ENCODE measurements at regions not wholly inside any gene's neighbourhood (a gene's known extent, or its start where the extent isn't known, plus 50 kb on each side); places are given as distances from the start of the nearest gene placed in this dataset.
"Not testable (repeated sequence)": the region's sequence is repeated elsewhere in the genome, so short reads cannot be mapped to it uniquely, and the experiment has no call there.

DNA sequence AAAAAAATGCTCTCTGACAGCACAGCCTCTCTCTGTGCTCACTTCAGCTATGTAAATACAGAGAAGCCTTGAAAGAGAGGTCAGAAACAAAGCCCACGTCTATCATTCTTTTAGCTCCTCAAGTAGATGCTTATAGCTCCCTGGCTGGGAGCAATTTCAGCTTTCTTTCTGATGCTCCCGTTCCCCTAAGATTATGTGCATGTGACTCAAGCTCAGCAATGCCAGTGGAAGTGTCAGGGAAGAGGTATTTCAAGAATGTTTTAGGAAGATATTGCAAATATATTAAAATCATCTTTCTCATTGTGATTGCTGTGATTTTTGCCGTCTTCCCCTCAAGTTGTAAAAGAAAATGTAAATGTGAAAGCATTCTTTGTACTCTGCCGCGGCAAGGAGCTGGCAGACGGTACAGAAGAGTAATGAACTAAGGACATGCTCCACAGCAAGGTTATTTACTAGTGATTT lies 1353.7 kb upstream of the ACO1 start:
- POLR2A ChIA-PET = no interaction called here
- H3K9me3 Mint-ChIP-seq = no peaks in the 10 kb centered on the region
- H3K4me3 Mint-ChIP-seq = peak overlapping the region in 9 of 10 donors; percentile 0 to 68 (median 40)
- peak in 1 of 10 donors; percentile 0 for DNase-seq
- H3K27me3 Mint-ChIP-seq = peaks cover 0 to 2% (median 0%) of the 10 kb centered on the region in 5 donors
- H3K36me3 Mint-ChIP-seq = no peaks in the 10 kb centered on the region
- H3K4me1 Mint-ChIP-seq = peaks cover 0 to 10% (median 6%) of the 10 kb centered on the region in 4 donors
- ATAC-seq = peak in 1 of 2 donors; percentile 29
- peak overlapping the region in 2 of 10 donors; percentile 7 to 12 for H3K27ac Mint-ChIP-seq

DNA sequence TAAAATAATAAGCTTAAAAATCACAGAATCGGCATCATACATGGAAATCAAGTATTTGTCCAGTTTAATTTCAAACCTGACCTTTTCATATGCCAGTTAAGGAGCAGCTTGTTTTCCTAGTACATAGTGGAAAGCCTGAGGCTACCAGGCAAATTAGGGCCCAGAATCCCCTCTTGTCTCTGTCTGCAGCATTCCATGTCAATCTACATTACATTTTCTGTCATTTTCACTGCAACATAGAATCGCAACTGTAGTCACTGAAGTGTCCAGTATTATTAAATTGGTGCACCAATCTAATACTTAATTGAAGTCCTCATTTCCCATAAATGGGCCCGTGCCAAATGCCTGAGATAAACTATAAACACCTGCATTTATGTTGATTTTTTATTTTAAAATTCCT lies 1352.2 kb upstream of the ACO1 start:
- Mint-ChIP-seq H3K27ac (no peak overlapping the region), H3K36me3 (no peaks in the 10 kb centered on the region), H3K4me1 (peaks cover 0 to 10% (median 6%) of the 10 kb centered on the region in 4 donors), H3K4me3 (no peak overlapping the region), H3K9me3 (no peaks in the 10 kb centered on the region), H3K27me3 (peaks cover 0 to 3% (median 0%) of the 10 kb centered on the region in 5 donors)
- DNase-seq (no peak), ATAC-seq (no peak)
- POLR2A ChIA-PET = no interaction called here

GRCh38 chr9:31034311-31034710 lies 1350.1 kb upstream of the ACO1 start:
- no peaks in the 10 kb centered on the region for H3K9me3 Mint-ChIP-seq
- no peaks in the 10 kb centered on the region for H3K36me3 Mint-ChIP-seq
- ATAC-seq = no peak
- POLR2A ChIA-PET = no interaction called here
- peak overlapping the region in 1 of 10 donors; percentile 34 for H3K27ac Mint-ChIP-seq
- peaks cover 0 to 10% (median 6%) of the 10 kb centered on the region in 4 donors for H3K4me1 Mint-ChIP-seq
- no peak overlapping the region for H3K4me3 Mint-ChIP-seq
- no peak for DNase-seq
- H3K27me3 Mint-ChIP-seq = peaks cover 0 to 4% (median 0%) of the 10 kb centered on the region in 5 donors

- H3K27ac Mint-ChIP-seq = no peak overlapping the region
- H3K4me1 Mint-ChIP-seq = no peaks in the 10 kb centered on the region
- no peaks in the 10 kb centered on the region for H3K36me3 Mint-ChIP-seq
- no peaks in the 10 kb centered on the region for H3K9me3 Mint-ChIP-seq
- H3K27me3 Mint-ChIP-seq = peaks cover 0 to 4% (median 0%) of the 10 kb centered on the region in 5 donors
- DNase-seq (no peak), ATAC-seq (no peak)
- H3K4me3 Mint-ChIP-seq = no peak overlapping the region
- POLR2A ChIA-PET = no interaction called here
These were observed 1343.9 kb upstream of the ACO1 start for GRCh38 chr9:31040564-31040963.

DNA sequence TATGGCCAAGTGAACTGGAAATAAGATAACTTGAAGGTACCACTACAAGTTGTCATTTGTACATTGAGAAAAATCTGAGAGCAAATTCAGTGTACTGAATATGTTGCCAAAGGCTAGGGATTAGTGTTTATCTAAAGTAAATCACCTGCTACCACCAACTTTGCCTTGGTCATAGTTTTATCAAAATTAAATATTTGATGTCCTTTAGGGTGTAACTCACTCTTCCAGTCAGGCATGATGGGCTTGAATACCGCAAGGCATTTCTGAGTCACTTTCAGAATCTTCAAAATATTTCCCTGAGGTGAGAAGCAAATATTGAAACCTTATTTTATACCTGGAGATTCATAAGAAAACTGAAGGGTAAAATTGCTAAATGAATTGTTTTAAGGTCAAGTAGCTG lies 1338.6 kb upstream of the ACO1 start:
- no peaks in the 10 kb centered on the region for H3K36me3 Mint-ChIP-seq
- no peaks in the 10 kb centered on the region for H3K9me3 Mint-ChIP-seq
- ATAC-seq (no peak), DNase-seq (no peak)
- H3K4me1 Mint-ChIP-seq = no peaks in the 10 kb centered on the region
- H3K27ac Mint-ChIP-seq = no peak overlapping the region
- no peaks in the 10 kb centered on the region for H3K27me3 Mint-ChIP-seq
- H3K4me3 Mint-ChIP-seq = no peak overlapping the region
- POLR2A ChIA-PET = no interaction called here

GRCh38 chr9:31061592-31061991 lies 1322.9 kb upstream of the ACO1 start:
- POLR2A ChIA-PET, H3K4me3 Mint-ChIP-seq, DNase-seq: not testable (repeated sequence)

GRCh38 chr9:31065691-31066090 lies 1318.8 kb upstream of the ACO1 start:
- DNase-seq = no peak
- H3K36me3 Mint-ChIP-seq = peaks cover 0 to 5% (median 0%) of the 10 kb centered on the region in 3 donors
- no peak overlapping the region for H3K27ac Mint-ChIP-seq
- H3K27me3 Mint-ChIP-seq = peaks cover 0 to 7% (median 2%) of the 10 kb centered on the region in 5 donors
- no peak for ATAC-seq
- no peaks in the 10 kb centered on the region for H3K4me1 Mint-ChIP-seq
- POLR2A ChIA-PET = no interaction called here
- no peak overlapping the region for H3K4me3 Mint-ChIP-seq
- peaks cover 0 to 6% (median 0%) of the 10 kb centered on the region in 9 donors for H3K9me3 Mint-ChIP-seq

More at GRCh38 chr9:31061592-31061991, 1322.9 kb upstream of the ACO1 start:
- not testable (repeated sequence) for H3K27me3 Mint-ChIP-seq, ATAC-seq, H3K27ac Mint-ChIP-seq, H3K36me3 Mint-ChIP-seq, H3K4me1 Mint-ChIP-seq
- peaks cover 0 to 11% (median 0%) of the 10 kb centered on the region in 9 donors for H3K9me3 Mint-ChIP-seq

DNA sequence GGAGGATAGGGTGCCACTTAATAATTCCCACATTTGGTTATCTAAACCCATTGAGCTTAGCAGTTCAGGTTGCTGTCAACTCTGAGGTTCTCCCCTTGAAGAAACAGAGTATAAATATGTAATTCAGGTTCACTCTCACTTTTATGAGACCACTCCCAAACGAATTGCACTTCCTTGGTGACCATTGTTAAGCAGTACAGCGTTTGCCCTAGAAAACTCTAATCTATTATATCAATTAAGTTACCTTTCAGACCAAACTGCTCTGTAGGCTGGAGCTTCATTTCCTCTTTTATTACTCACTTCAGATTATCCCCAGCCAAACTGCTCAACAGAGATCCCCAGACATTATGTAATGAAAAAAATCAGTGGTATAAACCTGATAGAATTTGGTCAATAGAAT lies 1317.0 kb upstream of the ACO1 start:
- ATAC-seq (no peak), DNase-seq (no peak)
- H3K36me3 Mint-ChIP-seq = peaks cover 0 to under 1% (median 0%) of the 10 kb centered on the region in 3 donors
- H3K9me3 Mint-ChIP-seq = peaks cover 0 to 1% (median 0%) of the 10 kb centered on the region in 9 donors
- H3K27me3 Mint-ChIP-seq = peaks cover 0 to 7% (median 2%) of the 10 kb centered on the region in 5 donors
- no peak overlapping the region for H3K4me3 Mint-ChIP-seq
- H3K27ac Mint-ChIP-seq = no peak overlapping the region
- POLR2A ChIA-PET = interaction anchor here (0.7 kb wide), 1 partner anchor 18 kb away, joined by 3 read pairs; no protein-coding TSS in a partner anchor
- no peaks in the 10 kb centered on the region for H3K4me1 Mint-ChIP-seq

- DNase-seq = peak in 1 of 10 donors; percentile 40
These were observed 1312.7 kb upstream of the ACO1 start for GRCh38 chr9:31071606-31072286.

DNA sequence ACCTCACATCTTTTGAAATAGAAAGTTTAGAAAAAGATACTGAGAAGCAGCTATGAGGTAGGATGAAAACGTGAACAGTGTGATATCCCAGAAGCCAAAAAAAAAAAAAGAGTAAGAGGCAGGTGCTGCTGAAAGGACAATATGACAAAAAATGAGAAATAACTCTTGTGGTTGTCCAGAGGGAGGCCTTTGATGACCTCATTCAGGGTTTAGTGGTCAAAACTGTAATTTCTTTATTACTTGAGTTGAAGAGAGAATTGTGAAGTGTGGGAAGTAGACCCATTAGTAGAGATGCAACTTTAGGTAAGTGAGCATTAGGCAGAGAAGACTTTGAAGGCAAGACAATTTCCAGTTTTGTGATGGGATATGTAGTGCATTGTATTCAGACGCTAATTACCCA lies 1306.3 kb upstream of the ACO1 start:
- ATAC-seq = no peak
- no peak overlapping the region for H3K4me3 Mint-ChIP-seq
- POLR2A ChIA-PET = no interaction called here
- H3K36me3 Mint-ChIP-seq = no peaks in the 10 kb centered on the region
- H3K27ac Mint-ChIP-seq = no peak overlapping the region
- no peaks in the 10 kb centered on the region for H3K27me3 Mint-ChIP-seq
- H3K4me1 Mint-ChIP-seq = no peaks in the 10 kb centered on the region
- no peak for DNase-seq
- H3K9me3 Mint-ChIP-seq = no peaks in the 10 kb centered on the region

More at GRCh38 chr9:31071606-31072286, 1312.7 kb upstream of the ACO1 start:
- no peaks in the 10 kb centered on the region for H3K9me3 Mint-ChIP-seq
- no peak overlapping the region for H3K4me3 Mint-ChIP-seq
- ATAC-seq = no peak
- POLR2A ChIA-PET = no interaction called here
- peaks cover 0 to 7% (median 0%) of the 10 kb centered on the region in 5 donors for H3K27me3 Mint-ChIP-seq
- H3K4me1 Mint-ChIP-seq = no peaks in the 10 kb centered on the region
- no peaks in the 10 kb centered on the region for H3K36me3 Mint-ChIP-seq
- no peak overlapping the region for H3K27ac Mint-ChIP-seq

DNA sequence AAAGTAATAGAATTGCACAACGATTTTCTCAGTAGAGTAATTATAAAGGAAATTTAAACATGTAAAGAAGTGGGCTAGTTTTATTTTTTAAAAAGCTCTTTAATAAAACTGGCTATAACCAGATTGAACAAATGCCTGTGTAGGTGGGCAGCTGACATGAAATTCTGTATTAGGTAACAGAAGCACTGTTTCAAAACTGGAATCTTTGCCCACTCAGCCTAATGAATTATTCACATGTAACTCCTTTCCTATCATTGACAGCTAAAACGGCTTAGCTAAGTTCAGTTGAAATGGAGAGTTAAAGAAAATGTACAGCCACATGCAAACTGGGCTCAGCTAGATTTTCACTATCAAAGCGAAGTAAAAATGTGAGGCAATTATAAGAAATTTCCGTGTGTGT lies 1300.1 kb upstream of the ACO1 start:
- POLR2A ChIA-PET = no interaction called here
- no peaks in the 10 kb centered on the region for H3K36me3 Mint-ChIP-seq
- no peak for ATAC-seq
- no peaks in the 10 kb centered on the region for H3K27me3 Mint-ChIP-seq
- no peak overlapping the region for H3K27ac Mint-ChIP-seq
- DNase-seq = no peak
- no peaks in the 10 kb centered on the region for H3K4me1 Mint-ChIP-seq
- no peaks in the 10 kb centered on the region for H3K9me3 Mint-ChIP-seq
- H3K4me3 Mint-ChIP-seq = no peak overlapping the region

DNA sequence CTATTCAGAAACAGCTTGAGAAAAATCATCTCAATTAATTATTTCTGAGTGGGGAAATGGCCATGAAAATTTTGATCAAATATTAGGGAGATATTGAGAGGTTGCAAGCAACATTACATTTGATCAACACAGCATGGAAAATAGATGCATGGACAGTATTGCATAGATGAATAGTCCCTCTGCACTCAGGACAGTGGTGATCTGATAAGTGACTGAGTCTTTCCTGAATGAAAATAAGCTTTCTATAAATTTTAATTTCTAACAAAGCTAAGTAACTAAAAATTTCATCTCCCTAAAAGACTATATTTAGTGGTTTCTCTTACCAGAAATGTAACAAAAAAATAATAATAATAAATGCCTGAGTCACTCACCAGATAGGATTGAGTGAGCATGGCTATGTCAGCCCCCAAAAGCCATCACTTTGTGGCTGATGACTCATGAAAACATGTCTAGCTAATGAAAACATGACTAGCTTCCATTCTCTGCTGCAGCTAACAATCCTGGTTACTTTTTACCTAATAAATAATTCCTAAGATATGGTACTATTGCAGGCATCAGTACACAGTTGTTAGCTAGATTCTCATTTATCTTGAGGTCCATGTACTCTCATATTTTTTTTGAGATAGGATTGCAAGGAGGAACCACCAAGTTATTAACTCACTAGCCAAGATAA lies 1294.8 kb upstream of the ACO1 start:
- no peak for DNase-seq
- Mint-ChIP-seq H3K4me1 (no peaks in the 10 kb centered on the region), H3K4me3 (no peak overlapping the region), H3K27ac (no peak overlapping the region), H3K9me3 (peaks cover 0 to 2% (median 0%) of the 10 kb centered on the region in 9 donors), H3K27me3 (peaks cover 0 to 5% (median 2%) of the 10 kb centered on the region in 5 donors), H3K36me3 (no peaks in the 10 kb centered on the region)
- POLR2A ChIA-PET = no interaction called here
- ATAC-seq = no peak

- H3K27me3 Mint-ChIP-seq = no peaks in the 10 kb centered on the region
- H3K27ac Mint-ChIP-seq = no peak overlapping the region
- peaks cover 0 to 5% (median 0%) of the 10 kb centered on the region in 4 donors for H3K4me1 Mint-ChIP-seq
- H3K4me3 Mint-ChIP-seq = no peak overlapping the region
- no peak for DNase-seq
- ATAC-seq = no peak
- no peaks in the 10 kb centered on the region for H3K9me3 Mint-ChIP-seq
- H3K36me3 Mint-ChIP-seq = no peaks in the 10 kb centered on the region
- POLR2A ChIA-PET = no interaction called here
These were observed 1284.1 kb upstream of the ACO1 start for GRCh38 chr9:31100311-31100710.

Measured in naive thymus-derived CD8-positive, alpha-beta T cell (primary cell).